Fibroblast of lung (primary cell): ENCODE measurements at regions not wholly inside any gene's neighbourhood (a gene's known extent, or its start where the extent isn't known, plus 50 kb on each side); places are given as distances from the start of the nearest gene placed in this dataset.

Experiments used
- DNase-seq, 2 donors: peaks; one replicate each; pipeline versions ENCODE4 v3.0.0 to v3.0.0-alpha.2; 2010; ENCODE audit warnings: low read depth in 2 of 2
- H2AFZ ChIP-seq: 2 replicates; pipeline ENCODE4 v1.5.1; 2012; ENCODE audit warnings: low read length, control low read depth, inconsistent platforms
- H3K27ac ChIP-seq: 2 replicates; pipeline ENCODE4 v1.5.1; 2011; ENCODE audit warnings: low read length, control low read depth; ENCODE audit not compliant: insufficient read depth
- H3K27me3 ChIP-seq: 2 replicates; pipeline ENCODE4 v1.5.1; 2011; ENCODE audit warnings: mild to moderate bottlenecking, low read length; ENCODE audit not compliant: control insufficient read depth, insufficient read depth
- H3K36me3 ChIP-seq: 2 replicates; pipeline ENCODE4 v1.5.1; 2011; ENCODE audit warnings: low read length; ENCODE audit not compliant: control insufficient read depth, insufficient read depth
- H3K4me1 ChIP-seq: 2 replicates; pipeline ENCODE4 v1.5.1; 2011; ENCODE audit warnings: low read length; ENCODE audit not compliant: control insufficient read depth, insufficient read depth; ENCODE audit errors: extremely low read depth
- H3K4me2 ChIP-seq: 2 replicates; pipeline ENCODE4 v1.5.1; 2011; ENCODE audit warnings: low read length, control low read depth; ENCODE audit not compliant: insufficient read depth; ENCODE audit errors: extremely low read depth
- H3K4me3 ChIP-seq, 4 experiments: fragments of 200-600 bp in 1 of 4; sonication (generic) in 1 of 4; replicated peaks in 1 of 4; 2 replicates each; pipeline ENCODE4 v1.5.1; 2011 to 2016; ENCODE audit warnings: low read length in 4 of 4, low read depth in 3 of 4, mild to moderate bottlenecking in 3 of 4, control low read depth in 2 of 4, inconsistent platforms in 1 of 4, mixed read lengths in 1 of 4; ENCODE audit not compliant: insufficient read depth in 1 of 4; ENCODE audit errors: control extremely low read depth in 1 of 4
- H3K79me2 ChIP-seq: 2 replicates; pipeline ENCODE4 v1.5.1; 2012; ENCODE audit warnings: mild to moderate bottlenecking, low read length, inconsistent platforms; ENCODE audit not compliant: control insufficient read depth, insufficient read depth
- H3K9ac ChIP-seq: 2 replicates; pipeline ENCODE4 v1.5.1; 2011; ENCODE audit warnings: mild to moderate bottlenecking, low read length, control low read depth; ENCODE audit not compliant: insufficient read depth
- H3K9me3 ChIP-seq: 2 replicates; pipeline ENCODE4 v1.5.1; 2012; ENCODE audit warnings: low read depth, low read length; ENCODE audit not compliant: control insufficient read depth, insufficient read depth
- H4K20me1 ChIP-seq: 2 replicates; pipeline ENCODE4 v1.5.1; 2011; ENCODE audit warnings: low read length; ENCODE audit not compliant: control insufficient read depth, insufficient read depth; ENCODE audit errors: extremely low read depth
- CTCF ChIP-seq, 2 donors: IDR thresholded peaks in 1 of 2; conservative IDR thresholded peaks in 1 of 2; 1 replicate in 1 of 2; 2 replicates in 1 of 2; pipeline ENCODE4 v1.5.1; 2011 to 2012; ENCODE audit warnings: low read length in 2 of 2, control low read depth in 1 of 2, inconsistent platforms in 1 of 2, low read depth in 1 of 2, mild to moderate bottlenecking in 1 of 2
- EZH2 ChIP-seq: IDR thresholded peaks from 2 replicates; pipeline ENCODE4 v1.5.1; 2012; ENCODE audit warnings: low read length, control low read depth, mild to moderate bottlenecking; ENCODE audit errors: missing control alignments

GRCh38 chr5:68708156-68708841 is 385.5 kb upstream of the SLC30A5 start:
- TF ChIP-seq EZH2 (no peak), CTCF (conservative IDR thresholded peaks at IDR 0.05 in 1 of 2, IDR thresholded peaks at IDR 0.05 in 1 of 2; ENCODE audit: low read depth in 1 of 2, low read length in 2 of 2) (no peak)
- H4K20me1 ChIP-seq, result no peaks in the 10 kb centered on the region
- no peaks in the 10 kb centered on the region for H3K36me3 ChIP-seq
- no peaks in the 10 kb centered on the region for H3K79me2 ChIP-seq
- DNase-seq, result no peak
- no peaks in the 10 kb centered on the region for H3K27me3 ChIP-seq
- H3K9ac ChIP-seq, result no peak overlapping the region
- no peak overlapping the region for H3K27ac ChIP-seq
- H3K4me2 ChIP-seq, result no peak overlapping the region
- H3K9me3 ChIP-seq, result no peaks in the 10 kb centered on the region
- H2AFZ ChIP-seq, result no peak overlapping the region
- no peaks in the 10 kb centered on the region for H3K4me1 ChIP-seq
- no peak overlapping the region for H3K4me3 ChIP-seq

DNA sequence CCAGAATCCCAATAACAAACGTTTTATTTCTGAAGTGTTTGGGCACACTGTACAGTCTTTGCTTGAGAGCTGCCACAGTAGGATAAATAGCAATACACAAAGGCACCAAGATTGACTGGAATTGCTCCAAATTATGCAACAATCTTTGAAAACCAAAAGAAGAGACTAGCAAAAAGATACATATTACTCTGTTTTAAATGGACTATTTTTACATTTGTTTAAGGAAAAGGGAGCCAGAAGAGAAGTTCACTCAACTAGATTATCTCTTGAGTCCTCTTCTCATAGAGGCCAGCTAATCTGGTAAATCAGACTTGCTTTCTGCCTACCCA is 385.0 kb upstream of the SLC30A5 start:
- no peaks in the 10 kb centered on the region for H3K27me3 ChIP-seq
- no peak overlapping the region for H3K9ac ChIP-seq
- no peaks in the 10 kb centered on the region for H3K36me3 ChIP-seq
- H2AFZ ChIP-seq, result no peak overlapping the region
- no peak overlapping the region for H3K27ac ChIP-seq
- H3K9me3 ChIP-seq, result no peaks in the 10 kb centered on the region
- no peak for TF ChIP-seq EZH2
- TF ChIP-seq CTCF (conservative IDR thresholded peaks at IDR 0.05 in 1 of 2, IDR thresholded peaks at IDR 0.05 in 1 of 2; ENCODE audit: low read depth in 1 of 2, low read length in 2 of 2), result no peak
- no peaks in the 10 kb centered on the region for H4K20me1 ChIP-seq
- H3K79me2 ChIP-seq, result no peaks in the 10 kb centered on the region
- no peaks in the 10 kb centered on the region for H3K4me1 ChIP-seq
- no peak overlapping the region for H3K4me3 ChIP-seq
- DNase-seq, result no peak
- H3K4me2 ChIP-seq, result no peak overlapping the region

- TF ChIP-seq EZH2, result no peak
- no peak for TF ChIP-seq CTCF (conservative IDR thresholded peaks at IDR 0.05 in 1 of 2, IDR thresholded peaks at IDR 0.05 in 1 of 2; ENCODE audit: low read depth in 1 of 2, low read length in 2 of 2)
- H3K9ac ChIP-seq, result no peak overlapping the region
- no peak for DNase-seq
- H3K36me3 ChIP-seq, result no peaks in the 10 kb centered on the region
- H3K4me2 ChIP-seq, result no peak overlapping the region
- no peaks in the 10 kb centered on the region for H3K9me3 ChIP-seq
- H2AFZ ChIP-seq, result no peak overlapping the region
- no peaks in the 10 kb centered on the region for H3K79me2 ChIP-seq
- H3K4me3 ChIP-seq, result no peak overlapping the region
- no peaks in the 10 kb centered on the region for H3K27me3 ChIP-seq
- no peaks in the 10 kb centered on the region for H3K4me1 ChIP-seq
- no peak overlapping the region for H3K27ac ChIP-seq
- no peaks in the 10 kb centered on the region for H4K20me1 ChIP-seq
Observed at GRCh38 chr5:68709239-68709638, 384.6 kb upstream of the SLC30A5 start.
